HG03159 (cell line): ENCODE measurements at regions not wholly inside any gene's neighbourhood (a gene's known extent, or its start where the extent isn't known, plus 50 kb on each side); places are given as distances from the start of the nearest gene placed in this dataset.

Experiments
- ATAC-seq: cut with Tn5 transposase; IDR thresholded peaks from one replicate; pipeline ENCODE4 v1.9.1; 2021; ENCODE audit warnings: mild to moderate bottlenecking, moderate library complexity; ENCODE audit not compliant: unreplicated experiment

- no peak for ATAC-seq
These were observed 54.6 kb upstream of the DEPDC1 start for GRCh38 chr1:68551459-68551858.

- ATAC-seq = peak; percentile 54
These were observed 61.6 kb upstream of the DEPDC1 start for GRCh38 chr1:68558321-68559026.

GRCh38 chr1:68565923-68566322 lies 69.0 kb upstream of the DEPDC1 start:
- no peak for ATAC-seq

- no peak for ATAC-seq
These were observed 74.0 kb upstream of the DEPDC1 start for GRCh38 chr1:68570871-68571270.

- ATAC-seq = no peak
These were observed 74.8 kb upstream of the DEPDC1 start for GRCh38 chr1:68571454-68572235.

- no peak for ATAC-seq
These were observed 88.5 kb upstream of the DEPDC1 start for GRCh38 chr1:68585351-68585750.

GRCh38 chr1:68586766-68587165 lies 89.9 kb upstream of the DEPDC1 start:
- no peak for ATAC-seq

- no peak for ATAC-seq
These were observed 91.4 kb upstream of the DEPDC1 start for GRCh38 chr1:68588304-68588703.

GRCh38 chr1:68590473-68590872 lies 93.6 kb upstream of the DEPDC1 start:
- ATAC-seq = no peak

GRCh38 chr1:68594851-68595250 lies 98.0 kb upstream of the DEPDC1 start:
- ATAC-seq = no peak

- ATAC-seq = no peak
These were observed 103.3 kb upstream of the DEPDC1 start for GRCh38 chr1:68600049-68600661.

GRCh38 chr1:68608289-68608688 lies 111.4 kb upstream of the DEPDC1 start:
- ATAC-seq = no peak

- ATAC-seq = no peak
These were observed 118.4 kb upstream of the DEPDC1 start for GRCh38 chr1:68615312-68615711.

GRCh38 chr1:68617942-68618341 lies 121.1 kb upstream of the DEPDC1 start:
- no peak for ATAC-seq

GRCh38 chr1:68620571-68620970 lies 123.7 kb upstream of the DEPDC1 start:
- no peak for ATAC-seq

GRCh38 chr1:68623700-68624099 lies 126.8 kb upstream of the DEPDC1 start:
- no peak for ATAC-seq

GRCh38 chr1:68624233-68624632 lies 127.4 kb upstream of the DEPDC1 start:
- no peak for ATAC-seq

GRCh38 chr1:68625624-68626023 lies 128.7 kb upstream of the DEPDC1 start:
- no peak for ATAC-seq

GRCh38 chr1:68633141-68633919 lies 136.4 kb upstream of the DEPDC1 start:
- ATAC-seq = no peak

- no peak for ATAC-seq
These were observed 147.6 kb upstream of the DEPDC1 start for GRCh38 chr1:68644504-68644903.

- ATAC-seq = no peak
These were observed 154.2 kb upstream of the DEPDC1 start for GRCh38 chr1:68651115-68651514.
